HG03521 (cell line): ENCODE measurements at regions not wholly inside any gene's neighbourhood (a gene's known extent, or its start where the extent isn't known, plus 50 kb on each side); places are given as distances from the start of the nearest gene placed in this dataset.

Experiments used
- ATAC-seq: cut with Tn5 transposase; IDR thresholded peaks from one replicate; pipeline ENCODE4 v1.9.1; 2021; ENCODE audit warnings: mild to moderate bottlenecking, moderate library complexity; ENCODE audit not compliant: unreplicated experiment

DNA sequence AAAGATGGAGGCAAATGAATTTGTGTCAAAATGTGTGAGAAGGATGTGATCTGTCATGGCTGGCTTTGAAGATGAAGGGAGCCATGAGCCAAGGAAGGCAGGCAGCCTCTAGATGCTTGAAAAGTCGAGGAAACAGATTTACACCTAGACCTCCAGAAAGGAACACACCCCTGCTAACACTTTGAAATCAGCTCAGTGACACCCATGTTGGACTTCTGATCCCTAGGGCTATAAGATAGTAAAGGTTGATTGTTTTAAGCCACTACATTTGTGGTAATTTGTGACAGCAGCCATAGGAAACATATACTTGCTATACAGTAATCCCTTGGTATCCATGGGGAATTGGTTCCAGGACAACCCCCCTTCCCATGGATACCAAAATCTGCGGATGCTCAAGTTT, 80.5 kb upstream of the DYRK2 start:
- ATAC-seq = no peak

DNA sequence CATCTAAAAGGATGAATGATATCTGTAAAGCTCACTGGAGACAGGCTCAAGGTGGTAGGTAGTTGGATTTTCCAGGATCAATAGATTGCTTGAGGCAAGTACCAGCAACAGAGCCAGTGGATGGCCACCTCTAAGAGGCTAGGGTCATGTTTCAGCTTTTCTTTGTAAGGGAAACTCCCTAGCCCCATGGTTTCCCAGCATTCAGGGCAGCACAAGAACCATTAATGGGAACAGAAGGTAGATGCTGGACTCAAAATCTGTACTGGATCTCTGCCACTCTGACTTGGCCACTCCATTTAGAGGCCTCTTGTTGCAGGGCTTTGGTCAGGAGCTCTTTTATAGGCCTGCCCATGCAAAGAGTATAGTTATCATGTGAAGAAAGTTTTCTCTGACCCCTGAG, 76.1 kb upstream of the DYRK2 start:
- no peak for ATAC-seq

DNA sequence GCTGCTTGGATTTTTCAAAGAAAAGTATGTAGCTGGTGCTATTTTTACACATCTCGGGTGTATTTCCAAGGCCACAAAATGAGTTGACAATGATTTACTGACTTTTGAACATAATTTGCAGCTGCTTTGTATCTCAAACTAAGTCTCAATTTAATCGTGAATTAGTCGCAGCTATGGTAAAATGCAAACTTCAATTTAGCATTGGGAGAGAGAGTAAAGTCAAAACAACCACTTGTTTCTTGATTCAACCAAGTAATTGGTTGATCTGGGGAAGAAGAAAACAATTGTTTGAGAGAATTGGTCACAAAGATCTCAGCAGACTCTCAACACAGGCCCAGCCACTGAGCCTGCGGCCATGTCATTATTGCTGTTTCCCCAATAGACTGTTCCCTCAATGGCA, 75.0 kb upstream of the DYRK2 start:
- ATAC-seq = no peak

DNA sequence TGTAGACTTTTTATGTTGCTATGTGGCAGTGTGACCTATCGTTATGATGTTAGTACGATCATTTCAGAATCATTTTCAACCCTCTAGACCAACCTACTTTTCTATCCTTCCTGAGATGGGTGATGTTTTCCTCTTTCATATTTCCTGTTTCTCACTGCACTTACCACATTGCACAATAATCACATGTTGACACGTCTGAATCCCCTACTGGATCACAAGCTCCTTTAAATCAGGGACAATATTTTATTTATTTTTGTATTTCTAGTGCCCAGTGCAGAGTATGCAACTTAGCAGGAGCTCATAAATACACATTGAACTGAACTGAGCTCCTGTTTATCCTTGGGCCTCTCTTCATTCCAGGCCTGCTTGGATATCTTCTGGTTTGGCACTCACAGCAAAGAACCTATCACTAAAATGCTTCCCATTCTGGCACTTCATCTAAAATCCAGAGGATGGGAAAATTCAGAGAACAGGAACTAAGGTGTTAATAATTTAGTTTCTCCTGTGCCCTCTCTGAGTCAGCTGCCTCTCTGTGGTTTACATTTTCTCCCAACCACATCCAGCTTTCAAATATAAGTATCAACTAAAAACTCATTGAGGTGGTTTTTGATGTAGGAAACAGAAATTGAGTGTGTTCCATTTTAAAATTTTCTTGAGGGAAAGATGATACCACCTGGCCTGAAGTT, 69.4 kb upstream of the DYRK2 start:
- no peak for ATAC-seq

DNA sequence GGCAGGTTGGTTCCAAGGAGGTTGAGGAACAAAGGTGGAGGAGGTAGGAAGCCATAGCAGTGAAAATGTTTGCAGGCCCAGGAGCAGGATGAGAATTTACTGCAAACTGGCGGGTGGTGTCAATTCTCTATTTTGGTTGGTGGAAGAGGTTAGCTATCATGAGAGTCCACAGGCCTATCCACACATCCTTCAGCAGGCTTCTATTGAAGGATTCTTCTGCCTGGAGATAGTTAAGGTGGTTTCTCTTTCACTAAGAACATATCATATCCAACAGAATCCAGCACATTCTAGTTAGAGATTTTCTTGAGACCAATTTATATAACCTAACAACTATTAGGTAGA, 68.9 kb upstream of the DYRK2 start:
- ATAC-seq = no peak

DNA sequence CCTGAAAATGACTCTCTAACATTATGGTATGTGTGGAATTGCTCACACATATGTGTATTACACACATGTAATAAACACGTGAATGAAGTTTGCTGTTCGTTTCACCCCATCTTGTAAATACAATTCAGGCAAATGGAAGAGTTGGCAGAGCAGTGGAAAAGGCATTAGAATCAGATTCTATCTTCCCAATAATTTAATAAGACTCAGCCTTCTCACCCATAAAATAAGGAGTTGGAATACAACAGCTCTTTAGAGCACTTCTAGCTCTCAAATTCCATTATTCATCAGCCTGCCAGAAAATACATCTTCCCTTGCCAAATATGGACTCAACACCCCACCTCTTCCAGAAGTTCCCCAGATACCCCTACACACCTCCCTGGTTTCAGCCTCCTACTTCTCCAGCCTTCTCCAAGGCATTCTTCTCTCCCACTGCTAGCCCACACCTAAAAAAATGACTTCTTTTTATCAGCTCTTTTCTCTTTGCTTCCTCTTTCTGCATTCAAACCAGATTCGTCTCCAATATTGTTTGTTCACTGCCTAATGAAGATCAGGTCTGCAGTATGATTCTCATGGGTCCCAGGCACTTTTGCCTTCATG, 66.2 kb upstream of the DYRK2 start:
- ATAC-seq = no peak

DNA sequence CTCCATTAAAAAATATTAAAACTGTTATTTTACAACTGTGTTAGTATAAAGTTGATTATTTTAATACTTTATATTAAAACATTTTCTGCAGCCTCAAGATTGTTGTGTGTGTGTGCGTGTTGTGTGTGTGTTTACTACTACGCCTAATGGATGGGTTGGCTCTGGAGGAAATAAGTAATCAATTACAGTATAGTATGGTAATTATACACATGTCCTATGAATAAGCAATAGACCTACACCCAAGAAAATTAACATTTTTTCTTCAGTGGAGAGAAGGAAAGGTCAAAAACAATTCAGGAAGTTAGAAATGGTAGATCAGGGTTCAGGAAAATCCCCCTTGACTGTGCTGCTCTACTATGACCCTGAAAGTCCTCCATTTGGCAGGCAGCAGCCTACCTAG, 65.7 kb upstream of the DYRK2 start:
- no peak for ATAC-seq

DNA sequence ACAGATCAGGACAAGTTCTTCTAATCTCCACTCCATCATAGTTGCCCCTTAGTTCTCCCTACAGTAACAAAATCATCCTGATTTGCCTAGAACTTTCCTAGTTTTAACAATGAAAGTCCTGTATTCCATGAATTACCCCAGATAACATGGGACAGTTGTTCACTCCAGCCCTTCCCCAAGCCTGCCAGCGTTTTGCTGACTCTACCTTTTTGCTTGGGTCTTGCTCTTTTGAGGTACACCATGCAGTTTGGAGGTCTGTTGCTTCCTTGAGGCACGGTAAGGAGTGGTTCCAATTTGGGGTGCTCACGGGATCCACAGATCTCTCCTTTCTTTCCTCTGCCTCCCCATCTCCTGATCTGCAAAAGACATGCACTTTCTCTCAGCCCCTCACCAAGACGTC, 61.6 kb upstream of the DYRK2 start:
- ATAC-seq = no peak

DNA sequence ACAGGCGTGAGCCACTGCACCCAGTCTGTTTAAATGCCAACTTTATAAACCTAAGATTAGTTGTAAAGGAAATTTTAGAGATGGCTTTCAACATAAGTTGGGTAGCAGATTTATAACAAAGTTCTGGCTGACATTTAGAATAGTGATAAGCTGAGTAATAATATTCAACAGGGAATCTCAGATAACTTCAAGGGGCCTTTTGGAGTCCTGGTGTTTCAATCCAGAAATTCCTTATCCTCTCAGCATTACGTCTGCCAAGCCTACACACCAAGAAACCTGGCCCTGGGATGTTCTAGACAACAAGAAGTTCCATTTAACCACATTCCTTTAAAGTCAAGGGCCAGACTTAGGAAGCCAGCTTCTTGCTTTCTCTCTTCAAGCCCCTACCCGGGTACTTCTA, 59.5 kb upstream of the DYRK2 start:
- no peak for ATAC-seq

DNA sequence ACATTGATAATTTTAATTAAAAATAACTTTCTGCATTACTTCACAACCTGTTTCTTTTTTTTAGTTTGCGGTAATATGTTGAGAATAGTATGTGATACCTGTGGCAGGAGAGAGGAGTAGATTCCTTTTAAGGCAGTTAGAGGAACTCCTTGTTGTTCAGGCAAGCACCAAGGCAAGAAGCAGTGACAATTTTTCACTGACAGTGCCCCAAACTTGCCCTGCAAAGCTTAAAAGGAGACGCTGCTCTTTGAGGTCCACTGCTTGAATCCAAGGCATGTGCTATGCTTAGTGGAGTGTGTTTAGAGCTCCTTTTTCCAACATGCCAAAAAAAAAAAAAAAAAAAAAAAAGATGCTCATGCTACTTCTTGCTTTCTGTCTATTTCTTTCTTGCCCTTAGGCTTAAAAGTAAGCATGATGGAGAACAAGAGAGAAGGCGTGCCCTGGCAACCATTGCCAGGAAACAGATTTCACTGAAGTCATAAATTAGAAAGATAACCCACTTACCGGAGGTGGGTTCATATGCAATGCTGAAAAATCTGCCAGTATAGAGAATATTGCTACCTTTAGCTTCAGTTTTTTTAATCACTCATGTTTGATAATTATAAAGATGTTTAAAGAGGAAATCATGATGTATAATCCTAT, 58.3 kb upstream of the DYRK2 start:
- ATAC-seq = no peak

DNA sequence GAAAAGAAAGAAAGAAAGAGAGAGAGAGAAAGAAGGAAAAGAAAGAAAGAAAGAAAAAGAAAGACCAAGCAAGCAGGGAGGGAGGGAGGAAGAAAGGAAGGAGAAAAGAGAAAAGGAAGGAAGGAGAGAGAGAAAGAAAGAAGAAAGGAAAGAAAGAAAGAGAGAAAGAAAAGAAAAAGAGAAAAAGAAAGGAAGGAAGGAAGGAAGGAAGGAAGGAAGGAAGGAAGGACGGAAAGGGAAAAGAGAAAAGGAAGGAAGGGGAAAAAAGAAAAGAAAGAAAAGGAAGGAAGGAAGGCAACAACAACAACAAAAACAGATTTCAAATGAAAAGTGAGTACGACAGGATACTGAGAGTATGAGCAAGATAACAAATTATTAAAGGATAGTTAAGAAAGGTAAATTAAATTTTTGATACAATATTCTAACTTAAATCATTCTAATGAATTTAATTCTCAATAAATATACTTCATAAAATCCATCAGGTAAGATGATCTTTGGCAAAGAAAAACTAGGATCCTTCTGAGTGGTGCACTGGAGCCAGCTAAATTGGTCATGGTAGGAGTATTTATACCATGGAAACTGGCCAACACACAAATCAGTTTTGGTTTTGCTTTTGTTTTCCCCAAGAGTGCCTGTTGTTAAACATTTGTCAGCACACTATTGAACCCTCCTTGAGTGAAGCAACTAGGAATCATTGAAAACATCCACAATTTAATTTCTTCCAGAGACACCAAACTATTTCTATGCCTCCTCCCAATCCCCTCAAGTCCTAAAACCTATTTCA, 56.1 kb upstream of the DYRK2 start:
- peak; percentile 72 for ATAC-seq

DNA sequence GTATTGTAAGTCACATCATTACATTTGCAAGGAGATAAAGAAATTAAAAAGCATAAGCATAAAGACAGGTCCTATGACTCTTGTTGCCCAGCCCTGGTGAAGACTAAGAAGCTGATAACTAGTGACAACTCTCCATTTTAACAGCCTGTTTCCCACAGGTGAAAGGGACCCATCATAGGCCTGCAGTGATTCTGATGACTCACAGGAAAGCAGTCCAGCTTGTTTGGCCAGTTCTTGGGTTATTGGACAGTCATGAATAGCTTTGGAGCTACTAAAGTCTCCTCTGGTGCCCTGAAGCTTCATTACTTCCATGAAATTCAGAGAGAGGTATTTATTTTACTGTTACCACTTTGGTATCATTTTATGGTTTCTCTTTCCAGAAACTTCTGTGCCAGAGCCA, 55.5 kb upstream of the DYRK2 start:
- ATAC-seq = no peak

DNA sequence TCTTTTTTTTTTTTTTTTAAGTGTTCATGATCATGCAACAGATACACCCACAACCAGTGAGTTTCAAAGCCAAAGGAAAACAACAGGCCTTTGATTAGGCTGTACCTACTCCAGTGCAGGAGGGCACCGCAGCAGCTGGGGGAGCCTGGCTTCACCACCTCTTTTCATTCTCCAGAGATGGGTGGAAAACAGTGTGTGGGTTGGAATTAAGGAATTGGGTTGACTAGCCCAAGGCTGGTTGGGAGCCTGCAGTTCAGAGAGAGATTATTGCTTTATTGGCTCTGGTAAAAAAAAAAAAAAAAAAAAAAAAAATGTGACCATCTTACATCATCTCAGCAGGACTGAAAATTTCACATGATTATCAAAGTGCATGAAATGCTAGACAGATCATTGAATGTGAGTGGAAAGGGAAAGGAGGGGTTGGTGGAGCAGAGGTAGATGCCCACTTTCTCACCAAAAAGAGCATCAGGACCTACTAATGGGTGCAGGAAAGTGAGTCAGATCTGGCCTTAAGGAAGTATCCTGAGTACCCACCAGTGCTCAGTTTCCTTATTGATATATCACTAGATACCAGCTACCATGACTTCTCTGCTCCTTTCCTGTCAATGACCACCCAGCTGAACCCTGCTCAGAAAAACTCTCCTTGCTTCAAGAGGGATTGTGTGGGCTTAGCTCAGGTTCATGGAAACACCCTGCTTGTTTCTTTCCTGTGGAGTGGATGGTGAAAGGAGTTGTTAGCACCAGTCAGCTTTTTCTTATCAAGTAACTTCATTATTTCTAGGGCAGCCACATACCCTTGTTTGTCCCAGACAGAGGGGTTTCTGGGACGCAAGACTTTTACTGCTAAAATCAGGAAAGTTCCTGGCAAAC, 54.8 kb upstream of the DYRK2 start:
- ATAC-seq = no peak

DNA sequence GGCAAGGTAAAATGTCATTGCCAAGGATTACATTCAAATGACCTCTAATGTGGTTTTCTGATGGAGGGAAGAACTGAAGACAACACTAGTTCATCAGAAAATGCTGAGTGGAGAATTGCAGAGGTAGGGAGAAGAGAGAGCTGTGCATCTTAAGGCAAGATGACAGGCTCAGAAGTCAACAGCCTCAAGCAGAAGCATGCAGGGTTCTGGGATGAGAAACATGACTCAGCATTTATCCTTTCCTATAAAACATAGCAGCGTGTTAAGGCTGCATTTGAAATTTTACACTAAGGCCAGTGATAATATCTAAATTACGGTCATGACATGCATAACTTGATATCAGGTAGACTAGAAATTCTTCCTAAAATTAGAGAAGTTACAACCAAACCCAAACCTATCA, 53.7 kb upstream of the DYRK2 start:
- ATAC-seq = no peak

DNA sequence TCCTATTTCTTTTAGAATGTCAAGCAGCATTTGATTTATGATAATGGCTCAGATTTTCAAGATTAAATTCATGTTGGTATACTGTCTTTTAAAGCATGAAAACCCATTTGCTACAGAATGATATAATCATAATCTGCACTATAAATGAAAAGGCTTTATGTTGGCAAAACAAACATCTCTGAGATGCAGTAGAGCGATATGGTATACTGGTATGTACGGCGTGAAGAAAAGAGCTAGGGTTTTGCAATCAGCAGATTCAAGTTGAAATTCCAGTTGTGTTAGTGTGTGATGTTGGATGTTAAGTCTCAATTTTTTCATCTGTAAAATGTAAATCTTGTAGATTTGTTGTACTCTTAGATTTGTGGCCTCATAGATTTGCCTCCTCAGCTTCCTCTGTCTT, 53.2 kb upstream of the DYRK2 start:
- ATAC-seq = no peak

DNA sequence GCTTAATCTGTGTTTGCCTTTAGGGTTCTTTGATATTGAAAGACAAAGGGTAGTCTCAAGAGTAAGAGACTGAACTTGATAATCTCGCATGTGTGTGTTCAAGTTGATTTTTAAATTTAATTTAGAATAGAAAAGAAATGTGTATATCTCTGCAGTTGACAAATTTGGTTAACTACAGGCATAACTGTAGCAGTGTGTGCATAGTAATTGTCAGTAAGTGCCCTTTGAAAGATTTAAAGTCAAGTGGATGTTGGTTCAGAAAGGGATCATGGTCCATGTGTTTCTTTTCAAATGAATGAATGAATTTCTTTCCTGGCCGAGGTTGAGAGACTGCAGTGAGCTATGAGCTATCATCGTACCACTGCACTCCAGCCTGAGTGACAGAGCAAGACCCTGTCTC, 49.9 kb upstream of the DYRK2 start:
- no peak for ATAC-seq
